Skeletal muscle cell (primary cell): ENCODE measurements at regions not wholly inside any gene's neighbourhood (a gene's known extent, or its start where the extent isn't known, plus 50 kb on each side); places are given as distances from the start of the nearest gene placed in this dataset.
"Not testable (repeated sequence)": the region's sequence is repeated elsewhere in the genome, so short reads cannot be mapped to it uniquely, and the experiment has no call there.

ENCODE experiments used
- DNase-seq: peaks from one replicate; pipeline ENCODE4 v3.0.0-alpha.2; 2010; ENCODE audit warnings: low read depth
- H3K4me3 ChIP-seq: 2 replicates; pipeline ENCODE4 v1.5.1; 2011; ENCODE audit warnings: low read depth, mild to moderate bottlenecking, control low read depth, low read length, moderate library complexity

DNA sequence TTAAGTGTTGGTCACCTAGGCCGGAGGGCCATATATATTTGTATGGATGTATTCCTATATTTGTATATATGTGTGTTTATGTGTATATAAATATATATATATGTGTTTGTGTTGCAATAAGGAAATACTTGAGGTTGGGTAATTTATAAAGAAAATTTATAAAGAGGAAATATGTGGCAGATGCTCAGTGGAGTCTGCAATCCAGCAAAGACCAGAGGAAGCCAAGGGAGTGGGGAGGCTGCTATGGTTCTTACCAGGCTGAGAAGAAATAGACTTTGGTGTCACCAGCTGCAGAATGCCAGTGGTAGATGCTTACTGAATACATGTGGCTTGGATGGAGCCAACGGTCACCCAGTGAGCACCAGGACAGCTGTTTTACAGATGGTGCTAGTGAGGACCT lies 97.4 kb upstream of the ELOVL5 start:
- no peak overlapping the region for H3K4me3 ChIP-seq
- no peak for DNase-seq

DNA sequence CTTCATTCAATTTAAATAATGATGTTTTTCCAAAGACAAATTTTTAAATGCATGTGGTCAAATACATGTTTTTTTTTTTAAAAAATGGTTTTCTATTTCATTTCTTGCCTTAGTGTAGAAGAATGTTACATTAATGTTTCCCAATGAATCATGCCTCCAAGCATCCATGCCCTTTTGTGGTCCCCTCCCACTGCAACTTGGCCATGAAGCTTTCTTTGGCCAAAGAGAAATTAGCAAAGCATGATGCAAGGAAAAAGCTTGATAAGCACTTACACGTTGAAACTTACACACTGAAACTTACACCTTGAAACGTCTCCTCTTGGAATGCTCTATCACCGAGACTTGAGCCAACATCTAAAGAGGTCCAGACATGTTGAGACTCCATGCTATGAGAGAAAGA lies 93.0 kb upstream of the ELOVL5 start:
- peak; percentile 45 for DNase-seq
- H3K4me3 ChIP-seq: no peak overlapping the region

- DNase-seq: no peak
These were observed 92.3 kb upstream of the ELOVL5 start for GRCh38 chr6:53441035-53441493.

GRCh38 chr6:53440336-53440945 lies 91.7 kb upstream of the ELOVL5 start:
- DNase-seq: no peak
- no peak overlapping the region for H3K4me3 ChIP-seq

More at GRCh38 chr6:53441035-53441493, 92.3 kb upstream of the ELOVL5 start:
- H3K4me3 ChIP-seq: no peak overlapping the region

GRCh38 chr6:53439556-53439955 lies 90.8 kb upstream of the ELOVL5 start:
- DNase-seq: peak; percentile 55
- H3K4me3 ChIP-seq: no peak overlapping the region

GRCh38 chr6:53437557-53438202 lies 88.9 kb upstream of the ELOVL5 start:
- H3K4me3 ChIP-seq: no peak overlapping the region
- DNase-seq: peak; percentile 62

- H3K4me3 ChIP-seq: no peak overlapping the region
- DNase-seq: peak; percentile 78
These were observed 88.0 kb upstream of the ELOVL5 start for GRCh38 chr6:53436526-53437303.

DNA sequence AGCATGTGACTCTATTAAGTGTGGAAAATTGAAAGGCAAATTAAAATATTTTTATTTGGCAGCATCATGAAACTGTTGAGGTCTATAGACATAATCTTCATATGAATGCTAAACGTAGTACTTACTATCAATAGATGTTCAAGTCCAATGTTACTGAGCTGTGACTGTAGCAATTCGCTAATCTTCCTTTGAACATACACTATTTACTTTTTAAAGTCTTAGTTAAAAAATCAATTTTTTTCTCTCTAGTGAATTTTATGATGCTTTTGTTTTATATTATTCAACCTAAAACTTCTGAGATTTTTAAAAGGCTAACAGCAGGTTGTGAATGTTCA lies 85.2 kb upstream of the ELOVL5 start:
- H3K4me3 ChIP-seq: no peak overlapping the region
- DNase-seq: no peak

- no peak for DNase-seq
- no peak overlapping the region for H3K4me3 ChIP-seq
These were observed 84.7 kb upstream of the ELOVL5 start for GRCh38 chr6:53433261-53433950.

DNA sequence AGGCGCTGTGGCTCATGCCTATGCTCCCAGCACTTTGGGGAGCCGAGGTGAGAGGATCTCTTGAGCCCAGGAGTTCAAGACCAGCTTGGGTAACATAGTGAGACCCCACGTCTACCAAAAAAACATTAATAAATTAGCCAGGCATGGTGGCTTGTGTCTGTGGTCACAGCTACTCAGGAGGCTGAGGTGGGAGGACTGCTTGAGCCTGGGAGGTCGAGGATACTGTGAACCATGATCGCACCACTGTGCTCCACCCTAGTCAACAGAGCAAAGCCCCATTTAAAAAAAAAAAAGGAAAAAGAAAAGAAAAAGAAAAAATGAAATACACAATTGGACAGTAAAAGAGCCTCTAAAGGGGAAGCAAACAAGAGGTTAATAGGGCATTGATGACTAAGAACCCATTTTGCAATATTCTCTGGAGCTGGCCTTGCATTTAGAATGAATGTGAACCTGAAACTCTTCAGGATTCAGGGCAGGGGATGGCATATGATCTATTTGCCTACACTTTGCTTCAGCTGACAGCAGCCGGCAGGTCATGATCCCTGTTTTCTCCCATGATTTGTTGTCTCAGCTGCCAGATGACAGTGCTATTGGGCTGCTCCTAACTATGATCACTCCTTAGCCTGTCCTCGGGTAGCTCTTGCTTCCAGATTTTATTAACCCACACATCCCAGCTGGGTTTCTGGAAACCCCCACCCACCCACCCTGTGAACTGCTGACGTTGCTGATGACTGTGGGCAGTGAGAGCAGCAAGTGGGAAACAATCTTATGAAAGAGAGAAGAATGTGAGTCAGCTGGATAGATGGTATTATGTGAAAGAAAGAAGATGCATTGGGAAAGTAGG lies 83.8 kb upstream of the ELOVL5 start:
- no peak overlapping the region for H3K4me3 ChIP-seq
- DNase-seq: peak; percentile 97

GRCh38 chr6:53431704-53432103 lies 83.0 kb upstream of the ELOVL5 start:
- no peak overlapping the region for H3K4me3 ChIP-seq
- DNase-seq: no peak

DNA sequence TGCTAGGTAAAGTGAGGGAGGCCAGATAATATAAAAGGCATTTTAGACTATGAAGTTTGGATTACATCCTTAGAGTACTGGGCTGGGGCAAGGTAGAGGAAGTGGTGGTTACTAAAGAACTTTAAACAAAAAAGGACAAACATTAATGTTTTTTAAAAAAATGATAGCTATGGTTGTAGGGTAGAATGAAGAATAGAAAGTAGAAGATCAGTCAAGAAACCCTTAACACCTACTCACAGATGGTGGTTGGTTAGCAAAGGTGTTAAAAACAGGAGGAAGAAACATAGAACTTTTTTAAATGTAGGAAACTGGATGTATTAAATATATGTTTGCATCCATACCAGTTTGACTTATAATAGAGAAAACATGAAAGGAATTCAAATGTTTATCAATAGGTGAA lies 80.7 kb upstream of the ELOVL5 start:
- no peak overlapping the region for H3K4me3 ChIP-seq
- no peak for DNase-seq

DNA sequence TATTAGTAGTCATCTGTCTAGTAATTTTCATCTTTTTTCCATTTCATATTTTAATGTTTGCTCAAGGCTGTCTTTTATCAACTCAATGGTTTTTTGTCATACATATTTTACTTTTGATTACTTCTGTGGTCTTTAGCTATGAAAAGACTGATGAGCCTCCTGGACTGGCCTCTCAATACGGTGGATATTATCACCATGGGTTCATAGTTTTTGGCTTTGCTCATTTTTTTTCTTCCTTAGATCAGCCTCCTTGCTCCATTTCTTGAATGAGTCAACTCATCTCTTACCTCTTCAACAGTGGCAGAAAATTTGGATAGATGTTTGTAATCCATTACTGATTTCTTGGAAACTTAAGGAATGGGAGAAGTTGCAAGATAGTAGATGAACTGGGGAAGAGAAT lies 80.1 kb upstream of the ELOVL5 start:
- H3K4me3 ChIP-seq: no peak overlapping the region
- no peak for DNase-seq

DNA sequence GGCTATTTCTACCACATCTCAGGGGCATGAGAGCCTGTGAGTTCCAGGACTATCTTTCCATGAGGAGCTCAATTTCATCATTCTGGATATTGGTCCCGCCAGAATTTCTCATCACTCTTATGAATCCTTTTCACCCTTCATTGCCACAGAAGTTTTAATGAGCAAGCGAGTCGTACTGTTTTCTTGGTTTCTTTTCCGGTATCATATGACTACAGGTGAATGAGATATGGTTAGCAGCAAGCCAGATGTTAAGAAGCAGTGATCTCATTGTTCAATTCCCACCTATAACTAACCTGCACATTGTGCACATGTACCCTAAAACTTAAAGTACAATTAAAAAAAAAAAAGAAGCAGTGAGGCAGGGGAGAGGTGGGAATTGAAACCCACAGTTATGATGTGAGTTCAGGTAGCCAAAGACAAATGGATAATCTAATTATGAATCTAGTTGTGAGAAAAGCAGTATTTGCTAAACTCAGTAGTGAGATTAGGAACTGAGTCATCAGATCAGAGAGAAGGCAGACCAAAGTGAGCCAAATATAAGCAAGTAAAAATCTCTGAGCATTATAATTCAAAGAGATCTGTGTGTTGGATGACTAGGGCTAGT lies 78.0 kb upstream of the ELOVL5 start:
- DNase-seq: no peak

GRCh38 chr6:53426117-53426516 lies 77.4 kb upstream of the ELOVL5 start:
- DNase-seq: no peak
- H3K4me3 ChIP-seq: no peak overlapping the region

More for the DNA sequence above, 78.0 kb upstream of the ELOVL5 start:
- no peak overlapping the region for H3K4me3 ChIP-seq

GRCh38 chr6:53424976-53425718 lies 76.4 kb upstream of the ELOVL5 start:
- no peak overlapping the region for H3K4me3 ChIP-seq
- DNase-seq: no peak

GRCh38 chr6:53424300-53424699 lies 75.5 kb upstream of the ELOVL5 start:
- no peak for DNase-seq
- H3K4me3 ChIP-seq: no peak overlapping the region

- H3K4me3 ChIP-seq, DNase-seq: not testable (repeated sequence)
These were observed 74.8 kb upstream of the ELOVL5 start for GRCh38 chr6:53423560-53423959.
